A204.1 (cell line): ENCODE measurements at regions not wholly inside any gene's neighbourhood (a gene's known extent, or its start where the extent isn't known, plus 50 kb on each side); places are given as distances from the start of the nearest gene placed in this dataset.

Experiments
- FAIRE-seq: peaks from 2 replicates; lab custom pipeline; 2012; peaks lifted over from hg19 to GRCh38; lab: Jason Lieb, UNC

GRCh38 chr14:101360054-101360911 lies 201.0 kb upstream of the DIO3 start:
- no peak for FAIRE-seq

DNA sequence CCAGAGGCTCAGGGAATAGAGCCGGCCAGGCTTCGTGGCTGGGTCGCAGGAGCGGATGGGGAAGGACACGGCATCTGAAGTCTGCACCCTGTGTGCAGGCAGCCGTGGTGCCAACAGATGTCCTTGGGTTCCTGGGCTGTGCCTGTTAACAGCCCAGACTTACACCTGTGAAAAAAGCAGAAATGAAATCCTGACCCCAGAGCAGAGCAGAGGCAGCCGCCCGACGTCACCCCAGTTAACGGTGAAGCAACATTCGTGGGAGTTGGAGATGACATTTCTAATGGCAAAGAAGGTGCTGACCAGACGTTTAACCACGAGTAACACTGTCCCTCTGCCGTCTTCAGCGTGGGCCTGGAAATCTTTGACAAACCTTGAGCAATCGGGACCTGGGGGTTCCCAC lies 200.3 kb upstream of the DIO3 start:
- no peak for FAIRE-seq

GRCh38 chr14:101361451-101362433 lies 199.6 kb upstream of the DIO3 start:
- no peak for FAIRE-seq

GRCh38 chr14:101362529-101363260 lies 198.6 kb upstream of the DIO3 start:
- no peak for FAIRE-seq

DNA sequence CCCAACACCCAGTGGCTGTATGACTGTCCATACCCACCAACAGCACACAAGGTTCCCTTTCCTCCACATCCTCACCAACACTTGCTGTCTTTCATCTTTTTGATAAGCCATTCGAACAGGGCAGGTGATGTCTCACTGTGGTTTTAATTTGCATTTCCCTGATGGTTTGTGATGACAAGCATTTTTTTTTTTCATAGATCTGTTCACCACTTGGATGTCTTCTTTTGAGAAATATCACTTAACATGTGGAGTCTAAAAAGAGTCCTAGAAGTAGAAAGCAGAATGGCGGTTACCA lies 198.1 kb upstream of the DIO3 start:
- FAIRE-seq = no peak

GRCh38 chr14:101363880-101364391 lies 197.4 kb upstream of the DIO3 start:
- no peak for FAIRE-seq

- FAIRE-seq = no peak
Observed at GRCh38 chr14:101364503-101365328, 196.6 kb upstream of the DIO3 start.

DNA sequence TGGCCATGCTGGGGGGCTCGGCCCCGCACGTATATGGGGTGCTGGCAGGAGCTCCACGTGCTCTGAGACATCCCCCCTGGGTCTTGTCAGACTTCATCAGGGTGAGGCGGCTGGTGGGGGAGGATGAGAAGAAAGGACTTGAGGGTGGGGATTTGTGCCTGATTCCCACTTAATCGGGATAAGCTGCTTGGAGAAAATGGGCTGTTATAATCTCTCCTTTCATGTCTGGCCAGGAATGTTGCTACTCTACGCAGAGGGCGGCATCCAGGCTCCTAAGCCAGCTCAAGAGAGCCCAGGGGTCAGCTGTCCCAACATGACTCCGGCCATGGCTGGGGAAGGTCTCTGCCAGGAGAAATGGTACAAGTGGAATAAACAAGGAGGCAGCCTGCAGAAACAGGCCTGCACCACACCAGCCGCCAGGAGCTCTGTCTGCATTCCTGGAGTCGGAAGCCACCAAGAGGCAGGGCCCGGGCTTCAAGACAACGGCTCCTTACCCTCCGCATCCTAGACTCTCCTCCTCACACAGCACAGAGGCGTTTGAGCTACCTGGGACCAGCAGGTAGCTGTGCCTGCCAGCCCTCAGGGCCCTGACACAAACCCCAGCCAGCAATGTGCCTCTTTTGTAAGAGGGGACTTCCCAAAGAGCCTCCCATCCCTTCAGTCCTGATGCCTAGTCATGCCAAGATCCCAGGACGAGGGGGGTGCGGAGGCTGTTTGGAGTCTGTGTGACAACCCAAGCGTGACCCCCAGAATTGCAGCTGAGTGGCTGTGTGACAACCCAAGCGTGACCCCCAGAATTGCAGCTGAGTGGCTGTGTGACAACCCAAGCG lies 195.8 kb upstream of the DIO3 start:
- no peak for FAIRE-seq

- no peak for FAIRE-seq
Observed at GRCh38 chr14:101367421-101368261, 193.7 kb upstream of the DIO3 start.

DNA sequence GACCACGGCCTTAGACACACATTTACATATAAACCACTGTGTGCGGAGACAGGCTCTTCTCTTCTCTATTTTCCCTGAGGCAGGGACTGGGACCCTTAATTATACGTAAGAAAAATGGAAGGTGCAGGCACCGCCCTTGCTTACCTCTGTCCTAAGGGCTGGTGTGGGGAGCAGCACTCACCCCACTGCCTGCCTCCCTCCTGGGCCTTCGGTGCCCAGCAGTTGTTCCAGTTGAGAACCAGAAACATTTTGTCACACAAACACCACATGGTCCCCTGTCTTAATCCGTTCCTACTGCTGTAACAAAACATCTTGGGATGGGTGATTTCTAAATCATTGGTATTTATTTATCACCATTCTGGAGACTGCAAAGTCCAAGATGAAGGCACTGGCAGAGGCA lies 192.7 kb upstream of the DIO3 start:
- no peak for FAIRE-seq

GRCh38 chr14:101369194-101369915 lies 191.9 kb upstream of the DIO3 start:
- FAIRE-seq = no peak

DNA sequence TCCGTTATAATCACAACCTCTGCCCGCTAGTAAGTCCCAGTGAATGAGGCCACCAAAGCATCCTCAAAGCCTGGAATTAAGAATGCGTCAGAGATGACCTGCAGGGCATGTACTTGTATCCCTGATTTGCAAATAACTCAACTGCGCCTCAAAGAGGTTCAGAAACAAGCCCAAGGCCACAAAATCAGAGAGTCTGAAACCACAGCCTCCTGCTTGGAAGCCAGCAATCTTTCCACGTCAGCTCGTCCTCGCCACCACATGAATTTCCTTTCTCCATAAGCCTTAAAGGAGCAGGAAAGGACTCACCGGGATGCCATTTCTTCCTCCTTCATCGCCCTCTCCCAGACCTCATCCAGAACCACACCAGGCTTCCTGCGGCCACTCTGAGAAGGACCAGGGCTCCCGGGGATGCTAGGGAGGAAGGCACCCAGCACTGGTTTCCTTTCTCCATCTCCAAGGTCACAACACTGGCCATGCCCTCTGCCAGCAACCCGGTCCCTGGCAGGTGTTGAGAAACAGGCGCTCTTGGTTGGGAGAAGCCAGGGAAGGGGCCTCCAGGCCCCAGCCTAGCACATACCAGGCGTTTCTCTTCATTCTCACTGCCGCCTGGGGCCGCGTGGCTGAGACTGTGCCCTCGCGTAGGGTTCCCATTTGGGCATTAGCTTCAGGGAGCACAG lies 191.2 kb upstream of the DIO3 start:
- no peak for FAIRE-seq

DNA sequence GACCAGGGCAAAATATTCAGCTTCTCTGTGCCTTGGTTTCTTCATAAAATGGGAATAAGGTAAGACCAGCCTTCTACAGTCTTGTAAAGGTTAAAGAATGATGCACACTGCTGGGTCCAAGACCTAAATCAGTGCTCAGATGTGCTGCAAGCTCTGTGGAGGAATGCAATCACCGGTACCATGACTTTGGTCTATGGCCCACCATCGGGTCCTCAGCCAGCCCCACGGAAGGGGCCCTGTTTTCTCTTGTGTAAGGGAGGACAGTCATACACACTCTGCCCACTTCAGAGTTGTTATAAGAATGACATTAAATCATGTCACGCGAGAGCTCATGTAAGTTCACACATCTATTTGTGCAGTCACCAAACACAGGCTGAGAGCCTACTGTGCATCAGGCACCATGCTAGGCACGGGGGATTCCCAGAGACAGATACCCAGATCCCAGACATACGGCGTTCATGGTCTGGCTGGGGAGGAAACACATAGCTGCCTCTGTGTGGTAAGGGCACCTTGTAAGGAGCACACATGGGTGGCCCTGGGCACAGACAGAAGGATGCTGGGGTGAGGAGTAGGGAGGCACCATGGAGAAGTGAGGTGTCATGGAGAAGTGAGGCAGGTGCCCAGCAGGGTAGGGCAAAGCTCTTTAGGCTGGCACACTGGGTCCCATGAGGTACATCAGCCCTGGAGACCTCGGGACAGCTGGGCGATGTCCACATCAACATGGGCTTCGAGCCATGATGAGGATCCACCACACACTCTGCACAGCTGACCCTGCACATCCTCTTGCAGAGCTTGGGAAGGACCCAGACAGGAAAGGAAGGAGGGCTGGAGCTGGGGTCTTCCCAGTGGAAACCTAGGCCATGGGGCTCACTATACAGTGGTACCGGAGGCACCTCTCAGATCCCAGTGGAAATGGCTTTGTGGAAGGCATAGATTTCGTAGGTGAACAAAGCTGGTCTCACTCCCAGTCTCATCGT lies 190.4 kb upstream of the DIO3 start:
- no peak for FAIRE-seq

DNA sequence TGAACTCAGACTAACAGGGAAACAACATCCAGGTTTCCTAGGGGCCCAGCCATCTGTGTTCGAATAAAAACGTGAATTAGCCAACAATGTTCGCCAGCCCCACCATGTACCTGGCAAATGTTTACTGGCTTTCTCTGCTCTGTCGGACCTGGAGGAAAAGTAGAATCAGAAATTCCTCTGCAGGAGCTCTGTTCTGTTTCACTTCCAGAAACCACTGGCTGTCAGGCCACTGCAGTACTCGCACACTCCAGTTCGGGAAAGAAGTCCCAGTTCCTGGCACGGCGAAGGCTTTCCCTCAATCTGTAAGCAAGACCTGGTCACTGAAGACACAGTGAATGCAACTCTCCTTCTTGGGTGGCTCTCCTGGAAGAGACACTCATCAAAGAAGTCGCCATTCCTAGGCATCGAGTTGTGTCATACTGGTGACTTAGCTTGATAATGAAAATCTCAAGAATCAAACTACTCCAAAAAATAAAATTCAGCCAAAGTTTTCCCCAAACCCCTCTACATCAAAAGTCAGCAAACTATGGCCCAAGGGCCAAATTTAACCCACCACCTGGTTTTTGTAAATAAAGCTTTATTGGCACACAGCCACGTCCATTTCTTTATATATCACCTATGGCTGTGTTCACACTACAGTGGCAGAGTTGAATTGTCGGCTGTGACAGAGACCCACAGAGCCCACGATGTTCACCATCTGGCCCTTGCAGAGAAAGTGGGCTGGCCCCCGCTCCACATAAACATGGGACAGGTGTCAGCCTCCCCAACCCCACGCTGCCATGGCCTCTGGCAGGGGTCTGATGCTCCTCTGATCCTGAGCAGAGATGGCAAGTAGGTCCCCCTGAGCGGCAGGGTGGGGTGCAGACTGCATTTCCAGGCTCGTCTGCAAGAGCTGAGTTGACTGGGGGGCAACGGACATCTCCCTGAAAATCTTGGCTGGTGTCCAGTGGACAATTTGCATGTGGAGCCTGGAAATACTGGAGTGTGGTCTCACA lies 189.2 kb upstream of the DIO3 start:
- FAIRE-seq = no peak

DNA sequence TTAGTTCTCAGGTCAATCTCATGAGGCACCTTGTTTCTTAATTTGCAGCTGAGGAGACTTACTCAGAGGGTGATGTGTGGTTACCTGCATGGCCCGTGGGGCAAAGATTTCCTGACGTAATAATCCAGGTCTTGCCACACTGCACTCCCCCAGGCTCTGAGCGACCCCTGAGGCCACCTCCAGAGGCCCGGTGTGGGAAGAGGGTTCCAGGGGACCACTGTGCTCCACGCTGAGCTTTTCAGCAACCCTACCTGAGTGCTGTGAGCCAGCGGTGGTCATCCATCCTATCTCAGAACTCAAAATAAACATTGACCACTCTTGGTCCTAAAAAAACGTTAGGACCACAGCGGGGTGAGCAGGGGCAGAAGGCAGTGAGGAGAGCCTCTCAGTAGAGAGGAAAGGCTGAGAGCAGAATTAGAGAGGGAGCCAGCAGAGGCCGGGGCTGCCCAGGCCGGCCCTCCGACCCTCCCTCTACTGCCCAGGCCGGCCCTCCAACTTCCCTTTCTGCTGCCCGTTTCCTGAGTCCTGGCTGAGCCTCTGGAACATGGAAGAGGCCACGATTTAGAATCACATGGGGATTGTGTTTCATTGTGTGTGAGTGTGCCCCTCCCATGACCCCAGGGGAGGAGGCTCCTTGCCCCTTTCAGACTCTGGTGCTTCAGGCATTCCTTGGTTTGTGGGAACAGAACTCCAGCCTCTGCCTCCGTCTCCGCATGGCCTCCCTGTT lies 188.2 kb upstream of the DIO3 start:
- no peak for FAIRE-seq
